Esophagus muscularis mucosa (tissue), 3 donors: ENCODE measurements at regions not wholly inside any gene's neighbourhood (a gene's known extent, or its start where the extent isn't known, plus 50 kb on each side); places are given as distances from the start of the nearest gene placed in this dataset.

Source experiments
- CTCF ChIP-seq, 3 experiments: fragments of 200-600 bp in 2 of 3; fragments of 450-650 bp in 1 of 3; sonication (generic) in 2 of 3; IDR thresholded peaks; one replicate each; pipeline ENCODE4 v1.5.1; 2017 to 2019; ENCODE audit warnings: antibody characterized with exemption in 3 of 3, mild to moderate bottlenecking in 2 of 3, moderate library complexity in 1 of 3
- EP300 ChIP-seq: sonication (generic); formaldehyde crosslinking; IDR thresholded peaks from one replicate; pipeline ENCODE4 v1.6.1; 2017; ENCODE audit warnings: antibody characterized with exemption

GRCh38 chr5:8865266-8865665 is 680.6 kb downstream of the SEMA5A start:
- TF ChIP-seq EP300, result no peak
- TF ChIP-seq CTCF (IDR thresholded peaks at IDR 0.05), result no peak
